Left ventricle myocardium inferior (tissue), 1 donor: ENCODE measurements at regions not wholly inside any gene's neighbourhood (a gene's known extent, or its start where the extent isn't known, plus 50 kb on each side); places are given as distances from the start of the nearest gene placed in this dataset.

Experiments used
- DNase-seq: peaks from one replicate; pipeline ENCODE4 v3.0.0-alpha.2; 2020
- H3K27ac ChIP-seq: fragments of 200-600 bp; replicated peaks from 2 replicates; pipeline ENCODE4 v1.8.0; 2021
- H3K27me3 ChIP-seq: fragments of 200-600 bp; 2 replicates; pipeline ENCODE4 v1.8.0; 2021; ENCODE audit warnings: low read depth
- H3K36me3 ChIP-seq: fragments of 200-600 bp; 2 replicates; pipeline ENCODE4 v1.8.0; 2021
- H3K4me1 ChIP-seq: fragments of 200-600 bp; 2 replicates; pipeline ENCODE4 v1.8.0; 2021
- H3K4me3 ChIP-seq: fragments of 200-600 bp; 2 replicates; pipeline ENCODE4 v1.8.0; 2021; ENCODE audit warnings: mild to moderate bottlenecking, moderate library complexity
- H3K9me3 ChIP-seq: fragments of 200-600 bp; replicated peaks from 2 replicates; pipeline ENCODE4 v1.8.0; 2021
- CTCF ChIP-seq: fragments of 200-600 bp; IDR thresholded peaks from 2 replicates; pipeline ENCODE4 v1.8.0; 2021; ENCODE audit warnings: antibody characterized with exemption, mild to moderate bottlenecking, borderline replicate concordance
- intact Hi-C: fragments of 100-400 bp; cut with micrococcal nuclease; formaldehyde crosslinking; loops from one replicate; pipeline ENCODE4 v1.11.0; 2022
- donor health status: DM: no; HTN: yes; CAD: no; lungs with severe emphysema.

- Histone ChIP-seq H3K9me3 (no peaks in the 10 kb centered on the region), H3K27ac (no peak overlapping the region), H3K4me3 (no peak overlapping the region), H3K27me3 (no peaks in the 10 kb centered on the region), H3K36me3 (no peaks in the 10 kb centered on the region), H3K4me1 (no peaks in the 10 kb centered on the region)
- intact Hi-C loops = no loop called here
- no peak for DNase-seq
- no peak for TF ChIP-seq CTCF
These were observed 246.5 kb downstream of the TBX18 start for GRCh38 chr6:84517741-84518530.

GRCh38 chr6:84516154-84516553, 248.2 kb downstream of the TBX18 start:
- no peak for DNase-seq
- H3K9me3 ChIP-seq = peaks cover 5% of the 10 kb centered on the region
- H3K4me1 ChIP-seq = no peaks in the 10 kb centered on the region
- H3K4me3 ChIP-seq = no peak overlapping the region
- H3K36me3 ChIP-seq = no peaks in the 10 kb centered on the region
- no peak for TF ChIP-seq CTCF
- intact Hi-C loops = no loop called here
- H3K27me3 ChIP-seq = no peaks in the 10 kb centered on the region
- no peak overlapping the region for H3K27ac ChIP-seq

- intact Hi-C loops = no loop called here
- no peaks in the 10 kb centered on the region for H3K4me1 ChIP-seq
- no peak overlapping the region for H3K4me3 ChIP-seq
- no peak for TF ChIP-seq CTCF
- H3K27me3 ChIP-seq = no peaks in the 10 kb centered on the region
- H3K9me3 ChIP-seq = peaks cover 5% of the 10 kb centered on the region
- no peaks in the 10 kb centered on the region for H3K36me3 ChIP-seq
- no peak for DNase-seq
- no peak overlapping the region for H3K27ac ChIP-seq
These were observed 249.3 kb downstream of the TBX18 start for GRCh38 chr6:84515067-84515466.

- H3K27ac ChIP-seq = no peak overlapping the region
- no peak overlapping the region for H3K4me3 ChIP-seq
- no peak for DNase-seq
- no peaks in the 10 kb centered on the region for H3K36me3 ChIP-seq
- H3K4me1 ChIP-seq = no peaks in the 10 kb centered on the region
- intact Hi-C loops = no loop called here
- H3K27me3 ChIP-seq = no peaks in the 10 kb centered on the region
- H3K9me3 ChIP-seq = peaks cover 5% of the 10 kb centered on the region
- TF ChIP-seq CTCF = no peak
These were observed 250.1 kb downstream of the TBX18 start for GRCh38 chr6:84514089-84514971.

- no peaks in the 10 kb centered on the region for H3K4me1 ChIP-seq
- no peaks in the 10 kb centered on the region for H3K36me3 ChIP-seq
- TF ChIP-seq CTCF = no peak
- H3K4me3 ChIP-seq = no peak overlapping the region
- no peak for DNase-seq
- H3K27ac ChIP-seq = no peak overlapping the region
- H3K9me3 ChIP-seq = peaks cover 21% of the 10 kb centered on the region
- intact Hi-C loops = no loop called here
- H3K27me3 ChIP-seq = no peaks in the 10 kb centered on the region
These were observed 252.0 kb downstream of the TBX18 start for GRCh38 chr6:84512391-84512790.
